Astrocyte of the hippocampus (primary cell): ENCODE measurements at regions not wholly inside any gene's neighbourhood (a gene's known extent, or its start where the extent isn't known, plus 50 kb on each side); places are given as distances from the start of the nearest gene placed in this dataset.
"Not testable (repeated sequence)": the region's sequence is repeated elsewhere in the genome, so short reads cannot be mapped to it uniquely, and the experiment has no call there.

Source experiments
- DNase-seq: peaks from one replicate; pipeline ENCODE4 v3.0.0; 2011; ENCODE audit warnings: low read depth, low spot score

- no peak for DNase-seq
Measured at GRCh38 chr12:76180401-76181277, 96.2 kb upstream of the NAP1L1 start.

GRCh38 chr12:76178452-76178851, 94.0 kb upstream of the NAP1L1 start:
- DNase-seq = no peak

- DNase-seq = peak; percentile 48
Measured at GRCh38 chr12:76177821-76178220, 93.3 kb upstream of the NAP1L1 start.

- no peak for DNase-seq
Measured at GRCh38 chr12:76176940-76177339, 92.5 kb upstream of the NAP1L1 start.

GRCh38 chr12:76175946-76176345, 91.5 kb upstream of the NAP1L1 start:
- DNase-seq = not testable (repeated sequence)

GRCh38 chr12:76173756-76174155, 89.3 kb upstream of the NAP1L1 start:
- DNase-seq = no peak

- peak; percentile 89 for DNase-seq
Measured at GRCh38 chr12:76158518-76159321, 74.2 kb upstream of the NAP1L1 start.

- DNase-seq = peak; percentile 51
Measured at GRCh38 chr12:76156726-76157125, 72.2 kb upstream of the NAP1L1 start.

- no peak for DNase-seq
Measured at GRCh38 chr12:76156314-76156713, 71.8 kb upstream of the NAP1L1 start.

GRCh38 chr12:76155157-76155670, 70.7 kb upstream of the NAP1L1 start:
- DNase-seq = no peak

- no peak for DNase-seq
Measured at GRCh38 chr12:76153616-76154015, 69.1 kb upstream of the NAP1L1 start.

GRCh38 chr12:76152181-76152807, 67.8 kb upstream of the NAP1L1 start:
- DNase-seq = no peak

- peak; percentile 44 for DNase-seq
Measured at GRCh38 chr12:76144245-76144549, 59.7 kb upstream of the NAP1L1 start.

GRCh38 chr12:76143343-76144244, 59.1 kb upstream of the NAP1L1 start:
- DNase-seq = no peak

- DNase-seq = no peak
Measured at GRCh38 chr12:76142305-76142704, 57.8 kb upstream of the NAP1L1 start.

- no peak for DNase-seq
Measured at GRCh38 chr12:76138656-76139055, 54.2 kb upstream of the NAP1L1 start.

- no peak for DNase-seq
Measured at GRCh38 chr12:76137606-76138005, 53.1 kb upstream of the NAP1L1 start.

GRCh38 chr12:76135456-76135855, 51.0 kb upstream of the NAP1L1 start:
- DNase-seq = no peak
